CD4-positive, alpha-beta memory T cell (primary cell): ENCODE measurements at regions not wholly inside any gene's neighbourhood (a gene's known extent, or its start where the extent isn't known, plus 50 kb on each side); places are given as distances from the start of the nearest gene placed in this dataset.

Experiments
- CTCF ChIA-PET: fragments of 350-600 bp; sonication (Branson Sonifier 250); formaldehyde crosslinking; loops from one replicate; lab custom pipeline; 2021; ENCODE audit warnings: inconsistent platforms; ENCODE audit not compliant: partially characterized antibody; lab: Charles Lee
- POLR2A ChIA-PET: fragments of 350-600 bp; sonication (Branson Sonifier 250); formaldehyde crosslinking; loops from one replicate; lab custom pipeline; 2021; ENCODE audit not compliant: partially characterized antibody; lab: Charles Lee
- DNase-seq, 5 donors: peaks; one replicate each; pipeline versions ENCODE4 v3.0.0 to v3.0.0-alpha.2; 2020 to 2022; ENCODE audit warnings: mixed read lengths in 1 of 5
- H3K27ac ChIP-seq: one replicate; pipeline ENCODE4 v1.7.0; 2013; ENCODE audit warnings: low read depth, low read length
- H3K27me3 ChIP-seq: 2 replicates; pipeline ENCODE4 v1.7.0; 2013; ENCODE audit warnings: mild to moderate bottlenecking, low read length, moderate library complexity; ENCODE audit not compliant: insufficient read depth
- H3K36me3 ChIP-seq: 2 replicates; pipeline ENCODE4 v1.7.0; 2013; ENCODE audit warnings: mild to moderate bottlenecking, low read length, moderate library complexity; ENCODE audit not compliant: insufficient read depth
- H3K4me1 ChIP-seq: 2 replicates; pipeline ENCODE4 v1.7.0; 2013; ENCODE audit warnings: mild to moderate bottlenecking, low read length, moderate library complexity; ENCODE audit not compliant: insufficient read depth
- H3K4me3 ChIP-seq, 2 donors: one replicate each; pipeline ENCODE4 v1.7.0; 2013; ENCODE audit warnings: low read length in 2 of 2, mild to moderate bottlenecking in 1 of 2
- H3K9me3 ChIP-seq, 2 donors: one replicate each; pipeline ENCODE4 v1.7.0; 2013; ENCODE audit warnings: low read length in 2 of 2, control low read depth in 1 of 2; ENCODE audit not compliant: control insufficient read depth in 1 of 2
- H3K27ac Mint-ChIP-seq, 7 donors: one replicate each; pipeline ENCODE4 v1.8.0; 2020 to 2021; ENCODE audit warnings: mixed read lengths in 7 of 7, mild to moderate bottlenecking in 6 of 7, inconsistent platforms in 3 of 7, moderate library complexity in 3 of 7
- H3K27me3 Mint-ChIP-seq, 2 donors: one replicate each; pipeline ENCODE4 v1.8.0; 2020 to 2021; ENCODE audit warnings: mixed read lengths in 2 of 2
- H3K36me3 Mint-ChIP-seq, 2 donors: one replicate each; pipeline ENCODE4 v1.8.0; 2020 to 2021; ENCODE audit warnings: mixed read lengths in 2 of 2, inconsistent platforms in 1 of 2, mild to moderate bottlenecking in 1 of 2
- H3K4me1 Mint-ChIP-seq, 4 donors: one replicate each; pipeline ENCODE4 v1.8.0; 2020 to 2021; ENCODE audit warnings: mixed read lengths in 4 of 4, mild to moderate bottlenecking in 1 of 4
- H3K4me3 Mint-ChIP-seq, 8 donors: one replicate each; pipeline ENCODE4 v1.8.0; 2020 to 2021; ENCODE audit warnings: mixed read lengths in 8 of 8, mild to moderate bottlenecking in 7 of 8, moderate library complexity in 6 of 8, inconsistent platforms in 3 of 8
- H3K9me3 Mint-ChIP-seq, 8 donors: one replicate each; pipeline ENCODE4 v1.8.0; 2020 to 2021; ENCODE audit warnings: mixed read lengths in 8 of 8, mild to moderate bottlenecking in 5 of 8, inconsistent platforms in 3 of 8, moderate library complexity in 1 of 8
- intact Hi-C: fragments of 100-400 bp; cut with micrococcal nuclease; formaldehyde crosslinking; loops from one replicate; pipeline ENCODE4 v1.15.1; 2023

- Mint-ChIP-seq H3K4me3 (no peak overlapping the region), H3K9me3 (peaks cover 0 to 14% (median 6%) of the 10 kb centered on the region in 8 donors), H3K27me3 (no peaks in the 10 kb centered on the region), H3K27ac (no peak overlapping the region), H3K36me3 (no peaks in the 10 kb centered on the region), H3K4me1 (no peaks in the 10 kb centered on the region)
- CTCF ChIA-PET, result no interaction called here
- Histone ChIP-seq H3K4me3 (no peak overlapping the region), H3K36me3 (no peaks in the 10 kb centered on the region), H3K9me3 (no peaks in the 10 kb centered on the region), H3K27ac (no peak overlapping the region), H3K27me3 (no peaks in the 10 kb centered on the region), H3K4me1 (no peaks in the 10 kb centered on the region)
- POLR2A ChIA-PET, result no interaction called here
- DNase-seq, result no peak
- intact Hi-C loops, result no loop called here
Measured at GRCh38 chr9:106738109-106738508, 124.9 kb upstream of the ZNF462 start.

GRCh38 chr9:106745457-106745856 is 117.5 kb upstream of the ZNF462 start:
- H3K9me3 Mint-ChIP-seq, result peaks cover 0 to 9% (median 3%) of the 10 kb centered on the region in 8 donors
- H3K27ac Mint-ChIP-seq, result no peak overlapping the region
- H3K4me1 ChIP-seq, result no peaks in the 10 kb centered on the region
- H3K27me3 Mint-ChIP-seq, result no peaks in the 10 kb centered on the region
- H3K27ac ChIP-seq, result no peak overlapping the region
- POLR2A ChIA-PET, result no interaction called here
- intact Hi-C loops, result no loop called here
- no peak for DNase-seq
- no peaks in the 10 kb centered on the region for H3K9me3 ChIP-seq
- H3K36me3 Mint-ChIP-seq, result no peaks in the 10 kb centered on the region
- H3K4me3 ChIP-seq, result no peak overlapping the region
- no peaks in the 10 kb centered on the region for H3K36me3 ChIP-seq
- no peak overlapping the region for H3K4me3 Mint-ChIP-seq
- CTCF ChIA-PET, result no interaction called here
- H3K4me1 Mint-ChIP-seq, result no peaks in the 10 kb centered on the region
- no peaks in the 10 kb centered on the region for H3K27me3 ChIP-seq

GRCh38 chr9:106745876-106746275 is 117.1 kb upstream of the ZNF462 start:
- H3K4me1 ChIP-seq, result no peaks in the 10 kb centered on the region
- Mint-ChIP-seq H3K9me3 (peaks cover 0 to 9% (median 3%) of the 10 kb centered on the region in 8 donors), H3K27me3 (no peaks in the 10 kb centered on the region), H3K27ac (no peak overlapping the region), H3K36me3 (no peaks in the 10 kb centered on the region), H3K4me3 (no peak overlapping the region), H3K4me1 (no peaks in the 10 kb centered on the region)
- H3K27ac ChIP-seq, result no peak overlapping the region
- intact Hi-C loops, result no loop called here
- no peaks in the 10 kb centered on the region for H3K36me3 ChIP-seq
- ChIA-PET CTCF (no interaction called here), POLR2A (no interaction called here)
- DNase-seq, result no peak
- no peaks in the 10 kb centered on the region for H3K27me3 ChIP-seq
- H3K9me3 ChIP-seq, result no peaks in the 10 kb centered on the region
- H3K4me3 ChIP-seq, result no peak overlapping the region

DNA sequence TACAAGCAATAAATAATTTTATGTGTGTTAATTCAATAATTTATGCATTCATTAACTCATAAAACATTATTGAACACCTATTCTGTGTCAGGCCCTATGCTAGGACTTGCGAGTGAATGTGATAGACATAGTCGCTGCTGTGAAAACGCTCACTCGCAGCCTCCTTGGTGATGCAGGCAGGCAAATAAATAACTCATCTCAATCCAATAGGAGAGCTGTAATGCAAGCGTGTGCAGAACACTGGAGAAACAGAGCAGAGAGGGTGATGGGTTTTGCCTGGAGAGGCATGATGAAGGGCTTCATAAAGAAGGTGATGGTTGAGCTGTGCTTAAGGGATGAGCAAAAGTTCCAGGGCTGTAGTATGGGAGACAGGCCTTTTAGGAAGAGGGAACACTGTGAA is 111.3 kb upstream of the ZNF462 start:
- POLR2A ChIA-PET, result no interaction called here
- Mint-ChIP-seq H3K9me3 (peaks cover 0 to 7% (median 1%) of the 10 kb centered on the region in 8 donors), H3K36me3 (no peaks in the 10 kb centered on the region), H3K4me3 (no peak overlapping the region), H3K4me1 (no peaks in the 10 kb centered on the region), H3K27me3 (no peaks in the 10 kb centered on the region), H3K27ac (no peak overlapping the region)
- CTCF ChIA-PET, result no interaction called here
- no peak for DNase-seq
- intact Hi-C loops, result no loop called here
- Histone ChIP-seq H3K4me1 (no peaks in the 10 kb centered on the region), H3K36me3 (no peaks in the 10 kb centered on the region), H3K4me3 (no peak overlapping the region), H3K9me3 (no peaks in the 10 kb centered on the region), H3K27ac (no peak overlapping the region), H3K27me3 (no peaks in the 10 kb centered on the region)

DNA sequence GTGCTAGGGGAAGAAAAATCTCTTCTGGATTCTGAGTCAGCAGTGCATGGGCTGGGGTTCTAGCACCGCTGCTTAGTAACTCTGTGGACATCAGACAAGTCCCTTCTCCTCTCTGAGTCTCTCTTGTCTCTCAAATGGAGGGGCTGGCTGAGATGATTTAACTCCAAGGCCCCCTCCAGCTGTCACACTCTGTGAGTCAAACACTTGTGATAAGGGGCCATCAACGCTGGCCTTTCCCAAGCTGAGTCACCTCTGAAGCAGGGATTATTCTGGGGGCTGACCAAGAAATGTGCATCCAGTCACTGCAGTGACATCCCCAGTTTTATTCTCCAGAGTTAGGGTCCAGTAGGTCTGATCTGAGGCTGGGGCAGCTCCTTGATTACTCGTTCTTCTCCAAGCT is 110.4 kb upstream of the ZNF462 start:
- H3K27ac ChIP-seq, result no peak overlapping the region
- H3K36me3 Mint-ChIP-seq, result no peaks in the 10 kb centered on the region
- H3K27ac Mint-ChIP-seq, result no peak overlapping the region
- CTCF ChIA-PET, result no interaction called here
- H3K9me3 ChIP-seq, result no peaks in the 10 kb centered on the region
- intact Hi-C loops, result no loop called here
- no peaks in the 10 kb centered on the region for H3K4me1 ChIP-seq
- H3K4me3 ChIP-seq, result no peak overlapping the region
- no peak overlapping the region for H3K4me3 Mint-ChIP-seq
- H3K9me3 Mint-ChIP-seq, result peaks cover 0 to 7% (median 2%) of the 10 kb centered on the region in 8 donors
- H3K27me3 ChIP-seq, result no peaks in the 10 kb centered on the region
- H3K27me3 Mint-ChIP-seq, result no peaks in the 10 kb centered on the region
- DNase-seq, result no peak
- H3K4me1 Mint-ChIP-seq, result no peaks in the 10 kb centered on the region
- H3K36me3 ChIP-seq, result no peaks in the 10 kb centered on the region
- POLR2A ChIA-PET, result no interaction called here

GRCh38 chr9:106753155-106753671 is 109.8 kb upstream of the ZNF462 start:
- Histone ChIP-seq H3K36me3 (no peaks in the 10 kb centered on the region), H3K4me1 (no peaks in the 10 kb centered on the region), H3K27me3 (no peaks in the 10 kb centered on the region), H3K4me3 (no peak overlapping the region), H3K9me3 (no peaks in the 10 kb centered on the region), H3K27ac (no peak overlapping the region)
- DNase-seq, result no peak
- Mint-ChIP-seq H3K36me3 (no peaks in the 10 kb centered on the region), H3K4me1 (no peaks in the 10 kb centered on the region), H3K4me3 (no peak overlapping the region), H3K9me3 (peaks cover 0 to 7% (median 2%) of the 10 kb centered on the region in 8 donors), H3K27me3 (no peaks in the 10 kb centered on the region), H3K27ac (no peak overlapping the region)
- intact Hi-C loops, result no loop called here
- CTCF ChIA-PET, result no interaction called here
- POLR2A ChIA-PET, result no interaction called here

- intact Hi-C loops, result no loop called here
Measured at GRCh38 chr9:106755736-106756135, 107.2 kb upstream of the ZNF462 start.

DNA sequence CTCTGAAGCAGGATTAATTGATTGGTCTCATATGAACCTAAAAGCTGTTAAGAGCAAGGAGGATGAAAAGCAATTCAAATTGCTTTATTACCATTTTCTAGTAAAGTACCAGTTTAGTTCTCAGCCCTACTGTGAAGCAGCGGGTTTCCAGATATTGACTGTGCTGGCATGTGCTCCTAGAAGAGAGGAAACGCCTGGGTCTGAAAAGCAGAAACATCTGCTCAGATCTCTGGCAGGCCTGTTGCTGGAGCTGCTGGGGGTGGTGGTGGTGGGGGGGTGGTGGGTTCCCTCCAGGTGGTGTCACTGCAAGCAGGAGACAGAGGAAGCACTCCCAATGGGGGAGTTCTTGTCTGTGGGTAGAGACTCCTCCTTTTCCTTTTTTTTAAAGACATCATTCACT is 105.5 kb upstream of the ZNF462 start:
- H3K9me3 Mint-ChIP-seq, result peaks cover 0 to 6% (median 1%) of the 10 kb centered on the region in 8 donors
- Histone ChIP-seq H3K27ac (no peak overlapping the region), H3K36me3 (no peaks in the 10 kb centered on the region), H3K27me3 (no peaks in the 10 kb centered on the region), H3K4me3 (no peak overlapping the region), H3K4me1 (no peaks in the 10 kb centered on the region), H3K9me3 (no peaks in the 10 kb centered on the region)
- H3K36me3 Mint-ChIP-seq, result no peaks in the 10 kb centered on the region
- H3K4me1 Mint-ChIP-seq, result no peaks in the 10 kb centered on the region
- ChIA-PET CTCF (no interaction called here), POLR2A (no interaction called here)
- no peak overlapping the region for H3K4me3 Mint-ChIP-seq
- no peaks in the 10 kb centered on the region for H3K27me3 Mint-ChIP-seq
- no peak for DNase-seq
- H3K27ac Mint-ChIP-seq, result no peak overlapping the region
- intact Hi-C loops, result no loop called here

More at GRCh38 chr9:106755736-106756135, 107.2 kb upstream of the ZNF462 start:
- H3K4me3 ChIP-seq, result no peak overlapping the region
- no peak overlapping the region for H3K4me3 Mint-ChIP-seq
- H3K4me1 ChIP-seq, result no peaks in the 10 kb centered on the region
- no peak for DNase-seq
- H3K27me3 Mint-ChIP-seq, result no peaks in the 10 kb centered on the region
- peaks cover 0 to 7% (median 0%) of the 10 kb centered on the region in 8 donors for H3K9me3 Mint-ChIP-seq
- no peaks in the 10 kb centered on the region for H3K9me3 ChIP-seq
- H3K27ac Mint-ChIP-seq, result no peak overlapping the region
- H3K27me3 ChIP-seq, result no peaks in the 10 kb centered on the region
- H3K36me3 ChIP-seq, result no peaks in the 10 kb centered on the region
- H3K4me1 Mint-ChIP-seq, result no peaks in the 10 kb centered on the region
- H3K36me3 Mint-ChIP-seq, result no peaks in the 10 kb centered on the region
- CTCF ChIA-PET, result no interaction called here
- no peak overlapping the region for H3K27ac ChIP-seq
- POLR2A ChIA-PET, result no interaction called here
